ENCODE measurements at regions not wholly inside any gene's neighbourhood (a gene's known extent, or its start where the extent isn't known, plus 50 kb on each side); places are given as distances from the start of the nearest gene placed in this dataset.

DNA sequence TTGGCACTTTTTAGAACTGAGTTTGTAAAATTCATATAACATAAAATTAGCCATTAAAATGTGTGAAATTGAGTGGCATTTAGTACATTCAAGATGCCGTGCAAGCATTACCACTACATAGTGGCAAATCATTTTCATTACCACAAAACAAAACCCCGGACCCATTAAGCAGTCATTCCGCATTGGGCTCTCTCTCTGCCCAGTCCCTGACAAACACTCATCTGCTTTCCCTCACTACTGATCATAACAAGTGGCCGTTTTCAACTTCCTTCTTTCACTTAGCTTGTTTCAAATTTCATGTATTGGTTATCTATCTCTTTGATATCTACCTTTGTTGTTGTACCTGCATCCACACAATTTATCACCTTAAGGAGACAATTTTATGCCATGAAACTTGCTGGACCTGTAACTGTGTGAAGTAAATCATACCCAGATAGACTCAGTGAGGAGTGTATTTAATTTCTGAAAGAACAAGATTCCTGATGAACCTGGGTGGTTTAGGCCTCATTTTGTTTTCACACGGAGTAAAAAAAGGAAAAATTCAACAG is 202.1 kb downstream of the OR13H1 start:
- TF ChIP-seq, protein P1, sequence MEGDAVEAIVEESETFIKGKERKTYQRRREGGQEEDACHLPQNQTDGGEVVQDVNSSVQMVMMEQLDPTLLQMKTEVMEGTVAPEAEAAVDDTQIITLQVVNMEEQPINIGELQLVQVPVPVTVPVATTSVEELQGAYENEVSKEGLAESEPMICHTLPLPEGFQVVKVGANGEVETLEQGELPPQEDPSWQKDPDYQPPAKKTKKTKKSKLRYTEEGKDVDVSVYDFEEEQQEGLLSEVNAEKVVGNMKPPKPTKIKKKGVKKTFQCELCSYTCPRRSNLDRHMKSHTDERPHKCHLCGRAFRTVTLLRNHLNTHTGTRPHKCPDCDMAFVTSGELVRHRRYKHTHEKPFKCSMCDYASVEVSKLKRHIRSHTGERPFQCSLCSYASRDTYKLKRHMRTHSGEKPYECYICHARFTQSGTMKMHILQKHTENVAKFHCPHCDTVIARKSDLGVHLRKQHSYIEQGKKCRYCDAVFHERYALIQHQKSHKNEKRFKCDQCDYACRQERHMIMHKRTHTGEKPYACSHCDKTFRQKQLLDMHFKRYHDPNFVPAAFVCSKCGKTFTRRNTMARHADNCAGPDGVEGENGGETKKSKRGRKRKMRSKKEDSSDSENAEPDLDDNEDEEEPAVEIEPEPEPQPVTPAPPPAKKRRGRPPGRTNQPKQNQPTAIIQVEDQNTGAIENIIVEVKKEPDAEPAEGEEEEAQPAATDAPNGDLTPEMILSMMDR (IDR thresholded peaks at IDR 0.05; ENCODE audit: low read depth, low read length) = no peak
- TF ChIP-seq, protein P2, sequence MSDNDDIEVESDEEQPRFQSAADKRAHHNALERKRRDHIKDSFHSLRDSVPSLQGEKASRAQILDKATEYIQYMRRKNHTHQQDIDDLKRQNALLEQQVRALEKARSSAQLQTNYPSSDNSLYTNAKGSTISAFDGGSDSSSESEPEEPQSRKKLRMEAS (IDR thresholded peaks at IDR 0.05; ENCODE audit: low read depth, low read length) = no peak
- TF ChIP-seq MYC (IDR thresholded peaks at IDR 0.05; ENCODE audit: low read depth, low read length) = no peak

Data from NB4 (cell line).